Kidney capillary endothelial cell (primary cell): ENCODE measurements at regions not wholly inside any gene's neighbourhood (a gene's known extent, or its start where the extent isn't known, plus 50 kb on each side); places are given as distances from the start of the nearest gene placed in this dataset.

Experiments used
- DNase-seq: peaks from one replicate; pipeline ENCODE4 v3.0.0-alpha.2; 2018; ENCODE audit warnings: low spot score

DNA sequence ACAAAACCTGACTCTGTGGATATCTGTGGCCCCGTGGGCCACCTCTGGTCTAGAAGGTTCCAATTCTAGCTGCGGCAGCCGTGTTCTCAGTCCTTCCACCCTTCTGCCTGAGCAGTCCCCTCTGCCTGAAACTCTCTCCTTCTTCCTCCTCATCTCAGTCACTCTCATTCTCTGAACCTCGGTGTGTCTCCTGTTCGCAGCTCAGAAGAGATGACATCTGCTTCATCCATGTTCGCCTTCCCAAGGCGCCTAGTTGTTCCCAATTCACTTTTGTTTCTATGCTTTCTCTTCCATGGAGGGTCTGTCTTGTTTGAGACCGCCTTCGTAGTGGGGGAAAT lies 95.5 kb downstream of the CEBPB start:
- DNase-seq, result no peak

DNA sequence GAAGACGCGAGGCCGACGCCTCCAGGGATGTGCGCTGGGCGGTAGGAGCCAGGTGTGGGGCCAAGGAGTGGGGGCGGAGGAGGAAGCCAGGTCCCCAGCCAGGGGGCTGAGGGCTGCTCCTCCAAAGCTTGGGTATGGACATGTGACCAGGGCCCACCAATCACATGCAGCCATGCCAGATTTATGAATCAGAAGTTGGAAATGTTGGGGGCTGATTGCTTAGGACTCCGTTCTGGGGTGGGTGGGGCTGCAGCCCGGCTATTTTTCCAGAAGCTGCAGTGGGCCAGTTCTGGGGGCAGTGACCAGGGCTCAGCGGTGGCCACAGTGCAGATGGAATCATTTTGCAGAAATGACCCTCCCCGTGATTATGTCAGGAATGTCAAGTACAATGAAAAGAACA lies 96.0 kb downstream of the CEBPB start:
- no peak for DNase-seq

DNA sequence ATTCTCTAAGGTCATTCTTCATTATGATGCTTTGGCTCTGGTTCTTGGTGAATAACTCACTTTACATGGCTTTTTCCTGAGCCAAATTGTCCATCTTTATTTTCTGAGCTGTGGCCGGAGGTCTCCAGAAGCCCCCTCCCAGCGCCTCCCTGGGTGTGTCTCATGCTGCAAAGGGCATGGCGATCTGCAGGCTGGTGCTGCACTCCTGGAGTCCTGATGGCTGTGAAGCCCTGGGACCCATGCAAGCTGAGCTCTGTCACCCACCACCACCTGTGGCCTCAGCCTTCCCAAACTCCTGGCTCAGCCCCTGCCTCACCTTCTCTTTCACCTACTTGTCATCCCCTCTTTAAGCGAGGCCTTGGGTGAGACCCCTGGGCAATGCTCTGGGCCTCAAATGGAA lies 96.9 kb downstream of the CEBPB start:
- DNase-seq, result no peak

DNA sequence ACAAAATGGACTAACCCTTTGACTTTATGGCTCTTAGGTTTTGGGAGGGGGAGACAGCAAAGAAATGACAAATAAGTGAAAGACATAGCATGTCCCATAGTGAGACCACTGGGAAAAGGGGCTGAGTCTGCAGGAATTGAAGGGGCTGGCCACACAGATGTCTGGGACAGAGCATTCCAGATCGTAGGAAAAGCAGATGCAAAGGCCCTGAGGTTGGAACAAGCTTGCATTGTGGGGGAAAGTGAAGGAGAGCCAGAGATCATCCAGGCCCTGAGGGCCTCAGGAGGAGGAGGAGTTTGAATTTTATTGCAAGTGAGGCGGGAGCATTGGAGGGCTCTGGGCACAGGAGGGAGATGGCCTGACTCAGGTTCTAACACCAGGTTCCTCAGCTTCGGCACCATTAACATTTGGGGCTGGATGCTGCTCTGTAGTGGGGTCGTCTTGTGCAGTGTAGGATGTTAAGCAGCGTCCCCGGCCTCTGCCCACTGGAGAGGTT lies 97.5 kb downstream of the CEBPB start:
- no peak for DNase-seq

DNA sequence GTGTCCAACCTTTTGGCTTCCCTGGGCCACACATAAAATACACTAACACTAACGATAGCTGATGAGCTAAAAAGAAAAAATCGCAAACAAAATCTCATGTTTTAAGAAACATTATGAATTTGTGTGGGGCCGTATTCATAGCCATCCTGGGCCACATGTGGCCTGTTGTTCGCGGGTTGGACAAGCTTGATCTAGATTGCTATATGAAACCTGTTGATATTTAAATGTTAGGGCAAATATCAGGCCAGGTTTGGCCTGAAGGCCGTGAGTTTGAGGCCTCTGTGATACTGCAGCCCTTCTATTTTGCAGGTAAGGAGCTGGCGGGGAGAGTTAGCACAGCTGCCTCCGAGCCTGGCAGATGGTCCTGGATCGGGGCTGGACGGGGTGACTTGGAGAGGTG lies 99.0 kb downstream of the CEBPB start:
- no peak for DNase-seq

DNA sequence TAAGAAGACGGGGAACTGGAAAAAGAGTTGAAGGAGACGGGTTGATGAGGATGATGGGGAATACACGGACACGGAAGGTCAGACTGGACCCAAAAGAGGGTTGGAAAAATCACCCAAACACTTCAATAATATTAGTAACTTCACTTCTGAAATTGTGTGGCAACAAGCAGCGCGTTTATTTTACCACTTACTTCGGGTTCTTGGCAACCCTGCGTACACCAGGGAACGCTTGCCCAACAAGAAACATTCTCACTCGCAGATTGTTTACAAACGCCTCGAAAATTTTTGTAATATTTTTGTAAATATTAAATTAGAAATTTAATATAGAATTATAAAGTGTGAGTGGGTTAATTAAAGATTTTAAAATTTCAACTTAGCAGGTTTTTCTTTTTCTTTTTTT lies 99.5 kb downstream of the CEBPB start:
- DNase-seq, result no peak

DNA sequence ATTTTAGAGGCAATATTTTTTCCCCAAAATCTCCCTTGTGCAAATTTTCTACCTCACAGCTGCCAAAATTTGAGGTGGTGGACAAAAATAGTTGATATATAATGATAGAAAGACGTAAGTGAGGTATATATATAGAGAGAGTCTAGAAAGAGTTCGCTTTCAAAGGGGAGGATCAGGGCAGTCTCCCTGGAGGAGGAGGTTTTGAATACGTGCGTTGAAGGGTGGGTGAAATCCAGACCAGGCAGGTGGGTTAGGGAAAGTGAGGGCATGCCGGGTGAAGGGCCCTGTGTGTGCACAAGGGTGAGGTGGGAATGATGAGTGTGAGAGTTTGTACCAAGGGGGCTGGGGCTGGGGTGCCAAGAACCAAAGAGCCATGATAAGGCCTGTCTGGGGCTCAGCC lies 100.2 kb downstream of the CEBPB start:
- no peak for DNase-seq

DNA sequence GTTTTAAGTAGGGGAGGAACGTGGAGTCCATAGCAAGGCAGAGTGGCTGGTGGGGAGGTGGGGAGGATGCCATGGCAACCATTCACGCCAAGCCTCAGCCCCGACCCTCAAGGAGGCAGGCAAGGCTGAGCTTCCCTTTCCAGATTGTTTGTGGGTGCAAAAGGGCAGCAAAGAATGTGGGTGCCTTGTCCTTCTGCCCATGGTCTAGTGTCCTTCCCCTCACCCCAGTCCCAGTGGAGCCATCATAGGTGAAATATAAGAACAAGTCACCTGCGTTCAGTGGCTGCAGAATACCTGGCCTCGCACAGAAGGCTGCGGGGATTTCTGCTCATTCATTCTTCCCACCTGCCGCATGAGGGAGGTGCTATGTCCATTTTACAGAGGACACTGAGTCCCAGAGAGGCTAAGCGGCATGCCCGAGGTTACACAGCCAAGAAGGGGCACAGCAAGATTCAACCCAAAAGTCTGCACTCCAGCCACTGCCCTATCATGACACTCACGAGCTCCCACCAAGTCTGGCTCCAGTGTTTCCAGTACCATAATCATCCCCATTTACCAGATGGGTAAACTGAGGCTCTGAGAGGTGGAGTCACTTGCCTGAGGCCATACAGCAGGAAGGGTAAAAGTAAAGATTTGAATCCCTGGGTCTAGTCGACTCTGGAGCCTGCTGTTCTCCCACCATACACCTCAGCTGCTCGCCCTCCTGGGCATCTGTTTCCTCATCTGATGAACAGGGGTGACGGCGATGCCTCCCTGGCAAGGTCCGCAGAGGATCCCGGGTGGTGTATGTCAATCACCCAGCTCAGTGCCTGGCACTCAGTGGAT lies 100.8 kb downstream of the CEBPB start:
- DNase-seq, result no peak

DNA sequence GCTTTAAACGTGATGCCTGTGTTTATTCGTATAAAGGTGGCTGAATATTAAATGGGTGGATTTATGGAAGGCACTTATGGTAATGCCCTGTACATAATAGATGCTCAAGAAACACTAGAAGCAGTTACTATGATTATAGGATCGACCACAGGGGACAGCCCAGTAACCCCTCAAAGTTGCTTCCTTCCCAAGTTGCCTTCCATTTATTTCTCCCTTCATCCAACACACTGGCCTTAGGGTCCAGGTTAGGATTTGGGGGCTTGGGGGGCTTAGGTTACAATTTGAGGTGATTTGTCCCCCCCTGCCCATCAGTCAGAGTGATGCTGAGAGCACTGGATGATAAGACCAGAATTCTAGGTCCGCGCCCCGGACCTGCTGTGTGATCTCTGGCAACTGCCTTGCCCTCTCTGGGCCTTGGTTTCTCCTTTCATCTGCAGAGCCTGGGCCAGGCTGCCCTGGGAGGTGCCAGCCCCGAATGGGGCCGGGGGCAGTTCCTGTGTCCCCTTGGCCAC lies 101.5 kb downstream of the CEBPB start:
- no peak for DNase-seq

DNA sequence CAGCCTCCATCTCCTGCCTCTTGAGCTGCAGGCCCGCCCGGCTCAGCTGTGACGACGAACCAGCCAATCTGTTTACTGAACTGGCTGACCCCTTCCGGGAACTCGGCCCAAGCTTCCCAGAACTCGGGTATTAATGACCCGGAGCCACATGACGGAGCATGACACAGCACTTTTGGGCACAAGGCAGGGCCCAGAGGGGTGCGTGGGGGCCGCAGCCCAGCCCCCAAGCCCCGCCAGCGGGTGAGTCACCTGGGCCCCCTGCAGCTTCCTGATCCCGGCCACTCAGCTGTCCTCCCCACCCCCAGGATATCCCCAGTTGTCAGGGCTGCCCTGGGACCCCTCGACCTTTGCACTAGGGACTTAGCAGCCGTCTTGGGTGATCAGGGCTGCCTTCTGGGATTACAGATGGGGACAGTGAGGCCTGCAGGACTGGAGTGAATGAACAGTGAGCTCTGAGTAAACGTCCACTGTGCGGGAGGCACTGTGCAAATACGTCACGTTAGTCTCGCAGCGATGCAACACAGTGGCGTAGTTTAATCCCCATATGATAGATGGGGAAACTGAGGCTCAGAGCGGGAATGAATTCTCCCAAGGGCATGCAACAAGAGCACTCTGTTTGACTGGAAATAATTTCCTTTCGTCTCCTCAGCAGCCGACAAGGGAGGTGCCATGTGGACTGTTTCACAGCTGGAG lies 102.1 kb downstream of the CEBPB start:
- DNase-seq, result peak; percentile 24

DNA sequence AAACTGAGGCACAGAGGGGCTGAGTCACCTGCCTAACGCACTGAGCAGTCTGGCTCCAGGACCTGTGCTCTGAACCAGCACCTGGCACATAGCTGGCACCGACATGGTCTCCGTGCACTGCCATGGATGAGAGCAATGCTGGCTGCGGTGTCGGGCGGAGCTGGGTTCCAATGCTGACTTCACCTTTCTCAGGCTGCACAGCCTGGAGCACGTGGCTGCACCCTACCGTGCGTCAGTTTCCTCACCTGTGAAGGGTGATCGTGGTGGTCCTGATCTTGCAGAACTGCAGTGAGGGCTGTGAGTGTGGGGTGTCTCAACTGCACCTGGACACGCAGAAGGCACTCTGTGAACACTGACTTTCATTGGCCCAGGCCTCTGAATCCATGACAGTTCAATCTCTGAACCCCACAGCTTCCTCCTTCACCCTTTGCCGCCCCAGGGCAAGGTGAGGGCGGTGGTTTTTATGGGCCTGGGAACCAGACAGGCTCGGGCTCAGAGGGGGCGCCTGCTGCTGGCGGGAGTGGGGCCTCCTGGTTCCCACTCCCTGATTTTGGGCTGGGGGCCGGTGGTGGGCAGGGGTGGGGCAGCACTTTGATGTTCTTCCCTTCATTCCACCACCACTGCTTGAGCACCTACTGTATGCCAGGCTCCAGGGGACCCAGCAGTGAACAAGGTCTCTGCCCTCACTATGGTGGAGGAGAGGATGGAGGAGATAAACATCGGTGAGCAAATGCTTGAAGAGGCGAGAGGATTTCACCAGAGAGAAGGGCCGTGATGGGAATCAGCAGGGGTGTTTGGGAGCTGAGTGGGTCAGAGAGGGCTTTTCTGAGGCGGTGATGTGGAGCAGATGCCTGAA lies 102.9 kb downstream of the CEBPB start:
- DNase-seq, result no peak

DNA sequence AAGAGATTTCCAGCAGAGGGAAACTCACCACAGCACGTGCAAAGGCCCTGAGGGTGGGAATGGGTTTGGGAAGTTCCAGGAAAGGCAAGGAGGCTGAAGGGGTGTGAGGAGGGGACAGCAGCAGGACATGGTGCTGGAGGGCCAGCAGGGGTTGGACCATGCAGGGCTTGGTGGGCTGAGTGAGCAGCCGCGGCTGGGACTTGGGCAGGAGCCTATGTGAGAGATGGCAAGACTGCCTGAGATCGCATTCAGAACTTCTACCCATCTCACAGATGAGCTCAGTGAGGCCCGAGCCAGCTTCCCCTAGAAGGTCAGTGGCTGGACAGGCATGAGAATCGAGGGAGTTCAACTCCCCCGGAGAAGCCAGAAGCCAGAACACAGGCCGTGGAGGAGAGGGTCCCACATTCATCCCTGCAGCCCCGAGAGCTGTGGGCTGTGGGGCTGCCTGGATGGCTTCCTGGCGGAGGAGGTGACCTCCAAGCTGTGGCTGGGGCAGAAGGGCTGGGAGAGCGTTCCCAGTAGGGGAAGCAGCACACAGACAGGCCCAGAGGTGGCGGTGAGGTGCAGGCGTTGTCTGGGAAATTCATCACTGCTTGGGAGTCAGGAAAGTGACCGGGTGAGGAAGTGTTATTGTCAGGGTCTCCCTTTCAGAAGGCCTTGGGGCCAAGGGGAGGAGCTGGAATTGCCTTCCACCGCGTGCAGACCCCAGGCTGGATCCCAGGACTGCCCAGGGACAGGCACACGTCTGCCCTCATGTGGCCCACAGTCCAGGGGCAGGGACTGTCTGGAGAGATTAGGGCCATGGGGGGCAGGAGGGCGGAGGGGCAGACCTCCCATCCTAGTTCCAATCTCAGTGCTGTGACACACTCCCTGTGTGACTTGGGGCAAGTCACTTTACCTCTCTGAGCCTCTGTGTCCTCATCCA lies 103.8 kb downstream of the CEBPB start:
- no peak for DNase-seq

DNA sequence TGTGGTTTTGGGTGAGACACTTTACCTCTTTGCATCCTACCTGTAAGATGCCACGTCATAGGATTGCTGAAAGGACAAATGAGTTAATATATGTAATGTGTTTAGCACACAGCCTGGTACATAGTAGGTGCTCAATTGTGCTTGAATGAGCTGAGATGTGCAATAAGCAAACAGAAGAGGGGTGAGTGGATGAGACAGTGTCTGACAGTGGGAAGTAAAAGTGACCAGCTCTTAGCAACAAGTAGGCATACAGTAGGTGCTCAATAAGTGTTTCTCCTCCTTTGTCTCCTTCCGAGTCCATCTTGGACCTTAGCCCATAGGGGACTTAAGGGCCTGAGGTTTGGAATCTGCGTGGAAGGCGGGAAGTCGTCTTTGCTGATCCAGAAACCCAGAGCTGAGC lies 104.7 kb downstream of the CEBPB start:
- no peak for DNase-seq

DNA sequence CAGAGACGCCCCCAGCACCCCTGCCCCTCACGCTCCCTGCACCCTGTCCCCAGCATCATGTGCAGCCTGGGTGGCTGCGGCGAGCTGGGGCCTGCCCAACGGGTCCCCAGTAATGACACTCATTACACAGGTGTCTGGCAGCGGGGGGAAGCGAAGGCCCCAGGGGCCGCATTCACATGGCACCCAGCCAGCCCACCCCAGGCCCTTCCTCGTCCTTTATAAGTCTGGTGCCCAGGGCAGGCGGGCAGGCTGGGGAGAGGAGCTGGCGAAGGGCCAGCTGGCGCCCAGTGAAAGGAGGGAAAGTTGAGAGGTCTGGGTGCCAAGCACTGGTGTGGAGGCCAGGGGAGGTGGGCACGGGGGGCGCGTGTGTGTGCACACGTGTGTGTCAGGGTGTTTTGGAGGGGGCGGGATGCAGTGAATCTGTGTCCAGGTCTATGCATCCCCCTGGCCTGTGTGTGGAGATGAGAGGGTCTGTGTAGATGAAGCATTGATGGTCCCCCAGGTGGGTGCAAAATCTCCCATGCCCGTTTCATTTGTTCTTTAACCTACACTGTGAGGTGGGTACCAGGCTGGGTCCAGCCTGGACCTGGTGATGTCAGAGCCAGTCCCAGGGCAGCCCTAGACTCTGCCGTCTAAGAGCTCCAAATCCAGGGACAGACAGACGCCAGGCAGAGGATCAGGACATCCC lies 105.3 kb downstream of the CEBPB start:
- DNase-seq, result no peak

DNA sequence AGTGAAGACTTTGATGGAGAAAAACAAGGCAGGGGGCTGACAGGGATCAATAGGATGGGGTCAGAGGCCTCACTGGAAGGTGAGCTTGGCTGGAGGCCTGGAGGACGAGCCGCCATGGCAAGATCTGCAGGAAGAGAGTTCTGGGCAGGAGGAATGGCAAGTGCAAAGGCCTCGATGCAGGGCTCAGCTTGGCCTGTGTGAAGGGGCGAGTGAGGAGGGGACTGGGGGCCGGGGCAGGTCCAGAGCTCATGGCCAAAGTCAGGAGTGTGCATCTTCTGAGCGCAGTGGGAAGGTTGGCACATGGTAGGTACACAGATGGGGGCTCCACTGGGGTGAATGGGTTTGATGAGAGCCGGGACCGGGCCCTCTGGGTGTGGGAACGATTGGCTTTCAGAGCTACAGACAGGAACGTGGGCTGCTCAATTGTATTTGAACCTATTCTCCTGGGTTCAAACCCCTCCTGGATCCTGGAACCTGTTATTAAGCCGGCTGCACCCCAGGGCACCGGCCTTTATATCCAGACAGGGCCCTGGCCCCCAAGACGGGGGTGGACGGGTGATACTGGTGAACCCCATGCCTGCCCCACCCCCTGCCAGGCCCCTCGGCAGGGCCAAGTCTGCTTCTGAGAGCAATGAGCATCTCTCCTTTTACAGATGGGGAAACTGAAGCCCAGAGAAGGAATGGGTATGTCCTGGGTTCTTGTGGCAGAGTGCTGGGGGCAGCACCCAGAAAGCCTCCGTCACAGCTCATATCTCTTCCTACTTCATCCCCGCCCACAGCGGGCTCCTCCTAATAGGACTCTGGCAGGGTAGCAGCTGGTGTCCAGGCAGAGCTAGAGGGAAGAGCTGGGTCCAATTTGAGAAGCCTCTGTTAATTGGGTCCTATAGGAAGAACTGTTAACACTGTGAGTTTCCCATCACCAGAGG lies 106.1 kb downstream of the CEBPB start:
- DNase-seq, result no peak

DNA sequence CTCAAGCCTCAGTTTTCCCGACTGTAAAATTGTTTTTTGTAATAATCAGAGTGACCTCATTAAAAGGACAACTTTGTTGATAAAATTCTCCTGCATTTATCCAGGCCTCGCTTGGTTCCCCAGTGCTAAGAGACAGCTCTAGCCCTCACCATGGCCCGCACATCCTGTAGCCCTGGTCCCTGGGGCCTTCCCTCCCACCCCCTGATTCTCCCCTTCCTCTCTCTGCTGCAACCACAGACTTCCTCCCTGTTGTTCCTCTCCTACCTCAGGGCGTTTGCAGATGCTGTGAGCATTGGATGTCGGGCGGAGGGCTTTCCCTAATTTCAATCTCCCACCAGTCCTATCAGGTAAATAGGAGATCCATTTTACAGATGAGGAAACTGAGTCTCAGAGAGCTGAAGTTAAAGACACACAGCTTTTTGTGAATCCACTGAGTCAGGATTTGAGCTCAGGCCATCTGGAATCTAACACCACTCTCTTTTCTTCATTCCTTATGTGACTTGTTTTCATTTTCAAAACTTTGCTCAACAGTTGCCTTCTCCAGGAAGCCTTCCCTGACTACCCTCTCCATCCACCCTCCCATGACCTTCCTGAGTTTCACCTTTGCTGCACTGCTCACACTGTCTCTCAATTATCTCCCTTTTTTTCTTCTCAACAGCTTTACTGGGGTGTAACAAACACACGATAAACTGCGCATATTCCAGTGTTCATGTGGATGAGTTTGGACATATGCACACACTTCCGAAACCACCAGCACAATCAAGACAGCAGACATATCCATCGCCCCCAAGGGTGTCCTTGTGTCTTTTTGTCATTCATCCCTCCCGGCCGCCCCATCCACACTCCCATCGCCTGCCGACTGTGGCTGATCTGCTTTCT lies 107.1 kb downstream of the CEBPB start:
- no peak for DNase-seq

DNA sequence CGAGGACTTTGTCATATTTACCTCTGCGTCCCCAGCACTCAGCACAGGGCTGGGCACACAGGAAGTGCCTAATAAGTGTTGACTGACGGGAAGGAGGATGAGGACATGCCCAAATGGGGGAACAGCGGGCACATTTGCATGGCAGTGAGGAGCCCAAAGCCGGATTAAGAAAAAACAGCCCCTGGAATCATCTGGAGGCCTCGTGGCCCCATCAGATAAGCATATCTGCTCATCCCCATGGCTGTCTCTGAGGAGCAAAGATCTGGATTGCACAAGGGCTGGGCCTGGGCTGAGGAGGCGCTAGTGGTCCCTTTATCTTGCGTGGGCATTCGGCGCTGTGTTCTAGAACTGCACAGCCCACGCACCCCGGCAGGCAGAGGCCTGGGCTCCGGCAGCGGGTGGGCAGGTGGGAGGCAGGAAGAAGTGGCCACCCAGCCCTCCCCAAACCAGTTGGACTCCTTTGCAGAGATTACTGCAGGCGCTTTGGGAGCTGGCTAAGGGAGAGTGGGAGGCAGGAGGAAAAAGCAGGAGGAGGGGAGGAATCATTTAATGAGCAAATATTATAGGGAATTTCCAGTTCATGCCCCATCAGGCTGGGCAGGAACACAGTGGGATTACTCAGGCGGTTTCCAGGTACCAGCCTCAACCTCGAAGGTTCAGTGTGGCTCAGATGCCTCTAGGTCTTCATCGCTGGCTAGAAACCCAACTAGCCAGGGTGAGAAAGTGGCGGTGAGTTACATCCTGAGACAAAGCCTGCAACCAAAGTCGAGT lies 108.1 kb downstream of the CEBPB start:
- DNase-seq, result no peak

DNA sequence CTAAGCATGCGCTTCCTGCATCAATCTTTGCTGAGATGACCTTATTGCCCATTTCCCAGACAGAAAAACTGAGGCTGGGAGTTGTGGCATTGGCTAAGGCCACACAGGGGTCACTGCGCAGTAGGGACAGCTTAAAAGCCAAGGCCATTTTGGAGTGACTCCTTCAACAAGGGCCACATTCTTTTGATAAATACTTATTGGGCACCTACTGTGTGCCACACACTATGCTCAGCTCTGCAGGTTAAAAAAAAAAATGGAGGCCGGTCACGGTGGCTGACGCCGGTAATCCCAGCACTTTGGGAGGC lies 108.6 kb downstream of the CEBPB start:
- DNase-seq, result no peak
